SU-DHL-6 (cell line): ENCODE measurements at regions not wholly inside any gene's neighbourhood (a gene's known extent, or its start where the extent isn't known, plus 50 kb on each side); places are given as distances from the start of the nearest gene placed in this dataset.

ENCODE experiments used
- H2AFZ ChIP-seq: fragments of 200-600 bp; sonication (generic); 2 replicates; pipeline ENCODE4 v1.6.1; 2014; ENCODE audit warnings: low read depth, mild to moderate bottlenecking, moderate library complexity, mixed read lengths, antibody characterized with exemption, low read length; ENCODE audit not compliant: severe bottlenecking
- H3F3A ChIP-seq: fragments of 200-600 bp; shearing (Covaris generic); 2 replicates; pipeline ENCODE4 v1.6.0; 2016; ENCODE audit warnings: antibody characterized with exemption, mild to moderate bottlenecking; ENCODE audit not compliant: insufficient read depth
- H3K27ac ChIP-seq: fragments of 200-600 bp; sonication (generic); 2 replicates; pipeline ENCODE4 v1.5.1; 2016; ENCODE audit warnings: low read depth, mild to moderate bottlenecking, low read length, moderate library complexity, mixed read lengths
- H3K27me3 ChIP-seq: fragments of 200-600 bp; sonication (generic), shearing (Covaris generic); 2 replicates; pipeline ENCODE4 v1.6.0; 2014; ENCODE audit warnings: mild to moderate bottlenecking, low read length
- H3K36me3 ChIP-seq: fragments of 200-600 bp; sonication (generic); 2 replicates; pipeline ENCODE4 v1.6.1; 2014; ENCODE audit warnings: mild to moderate bottlenecking, low read length, mixed read lengths
- H3K4me2 ChIP-seq: fragments of 300-600, 200-600 bp; shearing (Covaris generic), sonication (generic); 2 replicates; pipeline ENCODE4 v1.6.0; 2014; ENCODE audit warnings: low read length, low read depth, mild to moderate bottlenecking; ENCODE audit not compliant: poor library complexity, severe bottlenecking
- H3K4me3 ChIP-seq: fragments of 200-600 bp; sonication (generic); 2 replicates; pipeline ENCODE4 v1.5.1; 2014; ENCODE audit warnings: antibody characterized with exemption, low read length, mild to moderate bottlenecking, mixed read lengths; ENCODE audit not compliant: insufficient read depth, poor library complexity, severe bottlenecking
- H3K79me2 ChIP-seq: fragments of 200-600 bp; sonication (generic); 2 replicates; pipeline ENCODE4 v1.6.1; 2014; ENCODE audit warnings: mild to moderate bottlenecking, low read length, moderate library complexity; ENCODE audit not compliant: insufficient read depth
- H3K9ac ChIP-seq: fragments of 200-600 bp; sonication (generic); 2 replicates; pipeline ENCODE4 v1.7.0; 2014; ENCODE audit warnings: mild to moderate bottlenecking, low read length
- H3K9me2 ChIP-seq: fragments of 200-600 bp; sonication (generic); replicated peaks from 2 replicates; pipeline ENCODE4 v1.6.1; 2014; ENCODE audit warnings: low read length; ENCODE audit not compliant: insufficient read depth
- H3K9me3 ChIP-seq: fragments of 200-600 bp; sonication (generic); 2 replicates; pipeline ENCODE4 v1.6.1; 2014; ENCODE audit warnings: low read length, mixed read lengths; ENCODE audit not compliant: insufficient read depth
- H4K20me1 ChIP-seq: fragments of 200-600 bp; sonication (generic); 2 replicates; pipeline ENCODE4 v1.6.1; 2014; ENCODE audit warnings: low read depth, mild to moderate bottlenecking, antibody characterized with exemption, low read length, moderate library complexity, mixed read lengths
- EZH2phosphoT487 ChIP-seq: fragments of 200-600 bp; sonication (generic), shearing (Covaris generic); conservative IDR thresholded peaks from 2 replicates; pipeline ENCODE4 v1.6.1; 2018; ENCODE audit warnings: mild to moderate bottlenecking, antibody characterized with exemption, low read length, moderate library complexity, mixed read lengths
- TF ChIP-seq, protein P1 (sequence below): fragments of 200-600 bp; sonication (generic); IDR thresholded peaks from one replicate; pipeline ENCODE4 v1.5.1; 2017; ENCODE audit warnings: antibody characterized with exemption, mild to moderate bottlenecking, low read length, moderate library complexity; ENCODE audit not compliant: insufficient read depth, poor library complexity, severe bottlenecking

DNA sequence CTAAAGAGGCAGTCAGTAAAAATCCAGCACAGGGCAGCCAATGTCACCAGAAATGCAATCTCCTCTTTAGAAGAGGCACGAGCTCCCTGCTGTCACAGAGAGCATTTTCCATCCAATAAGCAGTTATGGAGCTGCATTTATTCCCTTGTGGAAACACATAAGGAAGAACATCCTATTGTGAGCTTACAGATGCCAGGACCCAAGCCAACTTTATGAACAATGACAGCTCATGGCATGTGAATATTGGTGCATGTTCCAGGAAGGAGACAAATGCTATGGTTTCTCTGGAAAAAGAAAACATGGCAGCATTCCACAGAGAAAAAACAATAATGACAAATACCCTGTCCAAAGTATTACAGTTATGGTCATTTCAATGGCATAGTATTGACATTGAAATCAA lies 955.6 kb downstream of the UQCRFS1 start:
- H2AFZ ChIP-seq: no peak overlapping the region
- no peak overlapping the region for H3K4me3 ChIP-seq
- no peaks in the 10 kb centered on the region for H4K20me1 ChIP-seq
- H3K79me2 ChIP-seq: no peaks in the 10 kb centered on the region
- no peak overlapping the region for H3K9ac ChIP-seq
- H3K36me3 ChIP-seq: no peaks in the 10 kb centered on the region
- no peak overlapping the region for H3K4me2 ChIP-seq
- H3K9me3 ChIP-seq: no peaks in the 10 kb centered on the region
- no peaks in the 10 kb centered on the region for H3K27me3 ChIP-seq
- no peaks in the 10 kb centered on the region for H3K9me2 ChIP-seq
- TF ChIP-seq, protein P1, sequence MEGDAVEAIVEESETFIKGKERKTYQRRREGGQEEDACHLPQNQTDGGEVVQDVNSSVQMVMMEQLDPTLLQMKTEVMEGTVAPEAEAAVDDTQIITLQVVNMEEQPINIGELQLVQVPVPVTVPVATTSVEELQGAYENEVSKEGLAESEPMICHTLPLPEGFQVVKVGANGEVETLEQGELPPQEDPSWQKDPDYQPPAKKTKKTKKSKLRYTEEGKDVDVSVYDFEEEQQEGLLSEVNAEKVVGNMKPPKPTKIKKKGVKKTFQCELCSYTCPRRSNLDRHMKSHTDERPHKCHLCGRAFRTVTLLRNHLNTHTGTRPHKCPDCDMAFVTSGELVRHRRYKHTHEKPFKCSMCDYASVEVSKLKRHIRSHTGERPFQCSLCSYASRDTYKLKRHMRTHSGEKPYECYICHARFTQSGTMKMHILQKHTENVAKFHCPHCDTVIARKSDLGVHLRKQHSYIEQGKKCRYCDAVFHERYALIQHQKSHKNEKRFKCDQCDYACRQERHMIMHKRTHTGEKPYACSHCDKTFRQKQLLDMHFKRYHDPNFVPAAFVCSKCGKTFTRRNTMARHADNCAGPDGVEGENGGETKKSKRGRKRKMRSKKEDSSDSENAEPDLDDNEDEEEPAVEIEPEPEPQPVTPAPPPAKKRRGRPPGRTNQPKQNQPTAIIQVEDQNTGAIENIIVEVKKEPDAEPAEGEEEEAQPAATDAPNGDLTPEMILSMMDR: no peak
- TF ChIP-seq EZH2phosphoT487: no peak
- H3K27ac ChIP-seq: no peak overlapping the region
- H3F3A ChIP-seq: no peaks in the 10 kb centered on the region

DNA sequence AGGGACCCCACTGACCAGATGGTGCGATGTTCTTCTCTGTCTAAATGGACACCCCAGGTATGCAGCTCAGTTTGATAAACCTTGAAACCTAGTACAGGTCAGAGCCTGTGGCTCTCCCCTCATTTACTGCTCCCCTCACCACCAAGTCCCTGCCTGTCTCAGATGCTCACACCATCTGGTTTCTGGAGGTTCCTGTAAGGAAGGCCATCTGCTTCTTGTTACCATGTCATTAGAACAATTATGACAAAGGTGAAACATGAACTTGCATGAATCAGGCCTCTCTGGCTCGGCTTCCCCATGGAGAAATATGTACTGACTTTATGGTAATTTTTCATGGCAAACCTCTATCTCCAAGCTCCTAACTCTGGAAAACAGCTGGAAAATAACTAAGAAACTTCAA lies 965.7 kb downstream of the UQCRFS1 start:
- Histone ChIP-seq H4K20me1 (no peaks in the 10 kb centered on the region), H3K4me2 (no peak overlapping the region), H3K27me3 (no peaks in the 10 kb centered on the region), H3K4me3 (no peak overlapping the region), H3K27ac (no peak overlapping the region), H3K9ac (no peak overlapping the region), H3F3A (no peaks in the 10 kb centered on the region), H3K36me3 (no peaks in the 10 kb centered on the region), H2AFZ (no peak overlapping the region), H3K79me2 (no peaks in the 10 kb centered on the region), H3K9me3 (no peaks in the 10 kb centered on the region), H3K9me2 (no peaks in the 10 kb centered on the region)
- TF ChIP-seq, protein P1: no peak
- no peak for TF ChIP-seq EZH2phosphoT487

DNA sequence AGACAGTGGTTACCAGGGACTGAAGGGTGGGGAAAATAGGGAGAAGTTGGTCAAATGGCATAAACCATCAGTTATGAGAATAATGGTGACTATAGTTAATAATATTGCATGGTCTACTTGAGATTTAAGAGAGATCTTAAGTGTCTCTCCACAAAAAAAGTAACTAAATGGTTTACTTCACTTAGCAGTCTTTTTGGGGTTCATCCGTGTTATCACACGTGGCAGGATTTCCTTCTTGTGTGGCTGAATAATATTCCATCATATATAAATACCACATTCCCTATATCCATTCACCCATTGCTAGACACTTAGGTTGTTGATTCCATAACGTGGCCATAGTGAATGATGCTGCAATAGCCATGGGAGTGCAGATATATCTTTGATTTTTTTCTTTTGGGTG lies 967.0 kb downstream of the UQCRFS1 start:
- H3K36me3 ChIP-seq: no peaks in the 10 kb centered on the region
- H3F3A ChIP-seq: no peaks in the 10 kb centered on the region

More for the DNA sequence above, 967.0 kb downstream of the UQCRFS1 start:
- no peaks in the 10 kb centered on the region for H3K9me2 ChIP-seq
- no peaks in the 10 kb centered on the region for H3K79me2 ChIP-seq
- H3K4me2 ChIP-seq: no peak overlapping the region
- H3K9me3 ChIP-seq: no peaks in the 10 kb centered on the region
- no peaks in the 10 kb centered on the region for H3K27me3 ChIP-seq
- no peak overlapping the region for H3K27ac ChIP-seq
- H3K9ac ChIP-seq: no peak overlapping the region
- H2AFZ ChIP-seq: no peak overlapping the region
- no peaks in the 10 kb centered on the region for H4K20me1 ChIP-seq
- H3K4me3 ChIP-seq: no peak overlapping the region
- TF ChIP-seq, protein P1: no peak
- no peak for TF ChIP-seq EZH2phosphoT487
